ENCODE measurements at regions not wholly inside any gene's neighbourhood (a gene's known extent, or its start where the extent isn't known, plus 50 kb on each side); places are given as distances from the start of the nearest gene placed in this dataset.

DNA sequence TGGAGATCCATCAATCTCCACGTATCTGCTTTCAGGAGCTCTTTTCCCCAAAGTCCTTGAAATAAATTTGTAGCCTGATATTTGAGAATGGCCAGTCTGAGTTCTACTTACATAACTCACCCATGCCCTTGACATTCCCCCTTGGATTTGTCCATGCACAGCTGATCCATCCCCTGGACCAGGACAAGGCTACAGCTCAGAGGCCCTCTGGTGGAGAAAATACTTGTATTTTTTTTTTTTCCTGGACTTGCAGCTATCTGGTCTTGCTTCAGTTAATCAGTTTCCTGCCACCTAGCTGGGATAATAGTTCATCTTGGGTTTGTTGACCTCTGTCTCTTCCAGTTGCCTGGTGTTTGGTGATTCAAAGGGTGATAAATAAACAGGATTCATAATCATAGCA lies 467.6 kb downstream of the DHX35 start:
- Histone ChIP-seq H3K27me3 (no peaks in the 10 kb centered on the region), H3K9me3 (peaks cover 0 to 17% (median 0%) of the 10 kb centered on the region in 11 donors), H3K4me1 (no peaks in the 10 kb centered on the region), H3K27ac (no peak overlapping the region), H3K36me3 (no peaks in the 10 kb centered on the region), H3K4me3 (no peak overlapping the region)
- intact Hi-C loops (cut with DNase I), result loop anchor here in 3 of 10 donors (5.0 to 10.0 kb wide), 3 partner anchors 162 to 317 kb away; no protein-coding TSS in a partner anchor
- WGBS, 2 donors, result 49 to 65% methylated on average over 1 of the region's 1 CpG
- peak in 1 of 2 donors; percentile 9 for DNase-seq
- ATAC-seq, result peak in 3 of 8 donors; percentile 28 to 67 (median 37)
- peak in 8 of 9 donors; percentile 15 to 53 (median 40) for TF ChIP-seq CTCF (IDR thresholded peaks at IDR 0.05)

DNA sequence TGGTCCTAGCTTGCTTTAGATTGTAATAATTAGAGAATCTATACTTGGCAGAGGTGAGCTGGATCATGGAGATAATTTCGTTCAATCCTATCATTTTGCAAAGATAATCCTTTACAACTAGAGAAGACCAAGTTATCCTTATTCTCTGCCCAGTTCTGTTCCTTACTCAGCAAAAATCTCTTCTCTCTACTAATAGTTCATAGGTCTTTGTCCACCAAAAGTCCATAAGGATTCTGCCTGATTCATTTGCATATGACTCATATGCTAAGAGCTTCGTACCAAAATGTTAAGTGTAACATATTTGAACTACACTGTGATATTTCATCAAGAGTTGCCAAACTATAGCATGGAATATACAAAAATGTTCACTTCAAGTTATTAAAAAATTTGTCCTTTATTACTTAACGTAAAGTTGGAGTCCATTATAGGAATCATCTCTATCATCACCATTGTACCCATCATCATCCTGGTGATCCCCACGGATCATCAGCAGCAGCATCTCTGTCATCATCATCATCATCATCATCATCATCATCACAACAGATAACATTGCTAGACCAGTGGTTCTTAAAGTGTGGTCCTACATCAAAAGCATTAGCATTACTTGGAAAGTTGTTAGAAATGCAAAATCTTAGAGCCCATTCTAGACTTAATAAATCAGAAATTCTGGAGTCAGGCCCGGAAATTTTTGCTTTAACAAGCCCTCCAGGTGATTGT lies 463.0 kb downstream of the DHX35 start:
- Histone ChIP-seq H3K36me3 (no peaks in the 10 kb centered on the region), H3K9me3 (peaks cover 0 to 10% (median 0%) of the 10 kb centered on the region in 11 donors), H3K27ac (no peak overlapping the region), H3K4me3 (no peak overlapping the region), H3K4me1 (no peaks in the 10 kb centered on the region), H3K27me3 (no peaks in the 10 kb centered on the region)
- TF ChIP-seq CTCF (IDR thresholded peaks at IDR 0.05), result no peak
- DNase-seq, result no peak
- ATAC-seq, result no peak
- intact Hi-C loops (cut with DNase I), result loop anchor here in 2 of 10 donors (5.0 to 10.0 kb wide), 2 partner anchors 160 to 313 kb away; no protein-coding TSS in a partner anchor
- 76 to 77% methylated on average over 5 of the region's 5 CpGs for WGBS, 2 donors

DNA sequence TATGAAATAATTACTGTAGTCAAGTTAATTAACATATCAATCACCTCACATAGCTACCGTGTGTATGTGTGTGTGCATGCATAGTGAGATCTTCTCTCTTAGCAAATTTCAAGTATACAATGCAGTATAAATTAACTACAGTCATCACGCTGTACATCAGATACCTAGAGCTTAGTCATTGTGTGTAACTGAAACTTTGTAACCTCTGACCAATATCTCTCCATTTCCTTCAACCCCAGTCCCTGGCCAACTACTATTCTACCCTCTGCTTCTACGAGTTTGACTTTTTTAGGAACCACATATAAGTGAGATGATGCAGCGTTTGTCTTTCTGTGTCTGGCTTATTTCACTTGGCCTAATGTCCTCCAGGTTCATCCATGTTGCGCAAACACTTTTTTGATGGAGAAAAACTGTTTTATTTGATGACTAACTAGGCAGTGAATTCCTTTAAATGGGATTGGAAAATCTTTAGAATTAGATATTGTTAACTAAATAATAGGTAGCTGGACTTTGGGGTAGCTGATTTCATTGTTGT lies 459.5 kb downstream of the DHX35 start:
- Histone ChIP-seq H3K27me3 (peaks cover 0 to 7% (median 0%) of the 10 kb centered on the region in 7 donors), H3K4me1 (no peaks in the 10 kb centered on the region), H3K27ac (no peak overlapping the region), H3K9me3 (peaks cover 0 to 5% (median 0%) of the 10 kb centered on the region in 11 donors), H3K36me3 (no peaks in the 10 kb centered on the region), H3K4me3 (no peak overlapping the region)
- DNase-seq (no peak), ATAC-seq (no peak)
- no peak for TF ChIP-seq CTCF (IDR thresholded peaks at IDR 0.05)
- intact Hi-C loops (cut with DNase I), result loop anchor here in 1 of 10 donors (10.0 kb wide), 1 partner anchor 157 kb away; no protein-coding TSS in a partner anchor
- 83 to 87% methylated on average over 5 of the region's 5 CpGs for WGBS, 2 donors

- no peaks in the 10 kb centered on the region for H3K36me3 ChIP-seq
- intact Hi-C loops (cut with DNase I), result no loop called here
- no peak overlapping the region for H3K4me3 ChIP-seq
- no peak for DNase-seq
- ATAC-seq, result no peak
- H3K27ac ChIP-seq, result no peak overlapping the region
- H3K9me3 ChIP-seq, result no peaks in the 10 kb centered on the region
- no peak for TF ChIP-seq CTCF (IDR thresholded peaks at IDR 0.05)
- H3K27me3 ChIP-seq, result no peaks in the 10 kb centered on the region
- no peaks in the 10 kb centered on the region for H3K4me1 ChIP-seq
Measured at GRCh38 chr20:39412091-39412490, 449.9 kb downstream of the DHX35 start.
